Vagina (tissue), 2 donors: ENCODE measurements at regions not wholly inside any gene's neighbourhood (a gene's known extent, or its start where the extent isn't known, plus 50 kb on each side); places are given as distances from the start of the nearest gene placed in this dataset.
"Not testable (repeated sequence)": the region's sequence is repeated elsewhere in the genome, so short reads cannot be mapped to it uniquely, and the experiment has no call there.

Source experiments
- CTCF ChIP-seq, 3 experiments: fragments of 450-650 bp in 2 of 3; fragments of 200-600 bp in 1 of 3; sonication (generic) in 1 of 3; IDR thresholded peaks; one replicate each; pipeline ENCODE4 v1.5.1; 2017 to 2019; ENCODE audit warnings: antibody characterized with exemption in 3 of 3, mild to moderate bottlenecking in 2 of 3, moderate library complexity in 2 of 3
- POLR2AphosphoS5 ChIP-seq, 2 donors: sonication (generic); formaldehyde crosslinking; IDR thresholded peaks; one replicate each; pipeline ENCODE4 v1.9.0; 2017; ENCODE audit warnings: antibody characterized with exemption in 2 of 2, mild to moderate bottlenecking in 2 of 2, low read depth in 1 of 2; ENCODE audit not compliant: insufficient read depth in 1 of 2

- TF ChIP-seq CTCF (IDR thresholded peaks at IDR 0.05); POLR2AphosphoS5 (IDR thresholded peaks at IDR 0.05; ENCODE audit: insufficient read depth in 1 of 2, low read depth in 1 of 2): not testable (repeated sequence)
These were observed 110.5 kb upstream of the NBPF19 start for GRCh38 chr1:149364188-149364981.
